Stimulated activated CD4-positive, alpha-beta T cell treated with anti-CD3 and anti-CD28 coated beads, Interleukin-12 subunit alpha, Interleukin-12 subunit beta, amount 100 ng/mL, for 4 hours (primary cell): ENCODE measurements at regions not wholly inside any gene's neighbourhood (a gene's known extent, or its start where the extent isn't known, plus 50 kb on each side); places are given as distances from the start of the nearest gene placed in this dataset.

Source experiments
- DNase-seq: peaks from one replicate; pipeline ENCODE4 v3.0.0-alpha.2; 2020

DNA sequence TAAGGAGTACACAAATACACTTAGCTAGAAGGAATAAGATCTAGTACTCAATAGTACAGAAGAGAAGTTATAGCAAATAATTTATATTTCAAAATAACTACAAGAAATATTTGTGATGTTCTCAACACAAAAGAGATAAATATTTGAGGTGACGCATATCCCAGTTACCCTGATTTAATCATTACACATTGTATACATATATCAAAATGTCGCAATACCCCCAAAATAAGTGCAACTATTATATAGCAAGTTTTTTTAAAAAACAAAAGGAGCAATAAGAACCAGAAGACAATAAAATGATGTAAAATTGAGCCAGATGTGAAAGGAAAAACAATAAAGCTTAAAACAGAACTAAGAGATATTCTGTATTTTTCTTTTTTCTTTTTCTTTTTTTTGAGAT lies 59.3 kb upstream of the KIAA1217 start:
- no peak for DNase-seq

DNA sequence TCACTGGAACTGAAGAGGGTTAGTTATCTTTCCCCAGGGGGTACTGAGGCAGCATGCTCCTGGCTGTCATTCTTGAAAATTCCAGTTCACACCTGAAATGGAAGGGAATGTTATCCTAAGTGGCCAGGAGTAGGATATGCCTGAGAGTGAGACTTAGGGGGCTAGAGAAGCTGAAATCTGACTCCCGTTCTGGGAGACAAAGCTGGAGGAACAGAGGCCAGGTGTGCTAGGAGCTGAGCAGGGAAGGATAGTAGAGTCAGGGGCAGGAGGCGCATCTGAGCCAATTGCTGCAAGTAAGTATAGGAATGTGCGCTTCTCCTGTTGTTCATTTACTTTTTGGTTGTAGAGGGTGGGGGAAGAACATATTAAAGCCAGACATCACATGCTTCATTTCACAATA lies 58.1 kb upstream of the KIAA1217 start:
- DNase-seq = no peak

DNA sequence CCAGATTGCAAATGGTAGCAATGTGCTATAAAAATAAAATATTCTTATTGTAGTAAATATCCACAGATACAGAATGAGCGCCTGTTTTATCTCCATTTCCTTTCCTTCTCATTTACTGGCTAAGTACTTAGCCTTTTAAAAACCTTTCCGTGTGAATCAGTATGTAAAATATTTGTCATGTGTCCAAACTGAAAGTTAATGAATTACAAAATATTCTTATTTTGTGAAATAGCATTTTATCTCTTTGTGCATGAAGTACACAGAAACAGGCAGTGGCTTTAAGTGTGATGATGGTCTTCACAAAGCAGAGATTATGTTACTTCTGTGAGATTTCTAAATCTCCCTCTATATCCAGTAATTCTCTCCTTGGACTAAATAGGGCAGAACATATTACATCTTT lies 56.7 kb upstream of the KIAA1217 start:
- DNase-seq = no peak

DNA sequence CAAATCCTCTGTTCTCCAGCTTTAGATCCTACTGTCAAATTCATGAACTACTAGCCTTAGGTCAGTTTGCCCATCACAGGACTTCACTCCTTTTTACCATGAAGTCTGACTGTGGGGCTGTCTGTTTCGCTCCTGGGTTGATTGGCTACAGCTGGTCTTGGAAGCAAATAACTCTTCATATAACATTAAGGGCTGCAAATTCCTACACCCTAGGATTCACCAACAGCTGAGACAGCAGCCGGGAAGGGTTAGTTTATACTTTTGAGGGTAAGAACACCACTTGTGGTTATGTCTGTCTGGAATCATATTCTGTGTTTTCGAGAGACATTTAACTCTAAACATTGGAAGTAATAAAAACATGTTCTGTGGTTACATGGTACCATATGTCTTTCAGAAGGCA lies 55.9 kb upstream of the KIAA1217 start:
- DNase-seq = no peak

DNA sequence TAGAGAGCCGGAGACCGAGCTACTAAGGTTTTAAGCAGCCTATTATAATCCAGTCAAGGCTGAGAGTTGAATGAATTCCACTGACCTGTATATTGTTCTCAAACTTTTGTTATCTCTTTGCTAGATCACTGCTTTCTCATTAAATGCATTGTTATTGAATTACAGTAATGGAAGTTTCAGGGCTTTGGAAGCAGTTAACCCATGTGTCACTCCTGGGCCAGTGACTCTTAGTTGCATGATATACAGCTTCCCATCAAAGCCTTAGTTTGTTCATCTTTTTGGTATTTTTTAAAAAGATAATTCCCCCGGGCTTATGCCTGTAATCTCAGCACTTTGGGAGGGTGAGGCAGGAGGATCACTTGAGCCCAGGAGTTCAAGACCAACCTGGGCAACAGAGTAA lies 55.4 kb upstream of the KIAA1217 start:
- no peak for DNase-seq

DNA sequence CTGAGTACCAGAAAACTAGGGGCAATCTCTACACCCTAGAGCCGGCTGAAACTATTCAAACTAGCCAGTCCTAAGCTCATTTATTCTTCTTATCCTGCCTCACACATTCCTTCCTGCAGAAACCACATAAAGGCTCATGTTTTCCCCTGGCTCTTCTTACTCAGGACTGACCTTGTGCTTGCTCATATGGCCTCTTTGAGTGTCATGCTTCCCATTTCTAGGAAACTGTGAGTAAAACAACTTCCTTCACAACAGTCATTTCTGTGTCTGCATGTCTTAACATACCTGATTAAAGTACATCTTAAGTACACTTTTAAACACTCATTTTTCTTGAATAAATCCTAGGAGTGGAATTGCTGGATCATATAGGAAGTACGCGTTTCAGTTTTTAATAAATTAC lies 52.3 kb upstream of the KIAA1217 start:
- no peak for DNase-seq

DNA sequence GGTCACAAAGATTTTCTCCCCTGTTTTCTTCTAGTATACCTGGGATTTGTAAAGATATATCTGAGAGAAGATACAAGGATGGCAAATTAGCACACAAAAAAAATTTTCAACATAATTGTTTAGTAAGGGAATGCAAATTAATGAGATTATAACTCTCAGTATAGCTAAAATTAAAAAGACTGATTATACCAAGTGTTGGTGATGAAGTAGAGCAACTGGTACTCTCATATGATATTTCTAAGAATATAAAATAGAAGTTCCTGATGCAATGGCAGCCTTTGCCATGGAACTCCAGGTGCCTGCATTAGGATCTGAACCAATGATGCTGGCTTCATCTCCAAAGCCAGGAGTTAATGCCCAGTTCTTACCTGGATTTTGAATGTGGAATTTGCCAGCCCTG lies 51.4 kb upstream of the KIAA1217 start:
- no peak for DNase-seq
